ENCODE measurements at regions not wholly inside any gene's neighbourhood (a gene's known extent, or its start where the extent isn't known, plus 50 kb on each side); places are given as distances from the start of the nearest gene placed in this dataset.
"Not testable (repeated sequence)": the region's sequence is repeated elsewhere in the genome, so short reads cannot be mapped to it uniquely, and the experiment has no call there.

GRCh38 chr1:70490153-70490552 lies 79.1 kb downstream of the CTH start:
- DNase-seq: no peak

GRCh38 chr1:70495370-70495769 lies 84.3 kb downstream of the CTH start:
- no peak for DNase-seq

- DNase-seq: no peak
These were observed 85.1 kb downstream of the CTH start for GRCh38 chr1:70496181-70496580.

- no peak for DNase-seq
These were observed 86.1 kb downstream of the CTH start for GRCh38 chr1:70497152-70497551.

GRCh38 chr1:70498666-70499065 lies 87.6 kb downstream of the CTH start:
- no peak for DNase-seq

GRCh38 chr1:70499695-70500094 lies 88.6 kb downstream of the CTH start:
- no peak for DNase-seq

- no peak for DNase-seq
These were observed 92.3 kb downstream of the CTH start for GRCh38 chr1:70503358-70503757.

- DNase-seq: no peak
These were observed 93.2 kb downstream of the CTH start for GRCh38 chr1:70504176-70504820.

- DNase-seq: no peak
These were observed 93.7 kb downstream of the CTH start for GRCh38 chr1:70504821-70505193.

- DNase-seq: not testable (repeated sequence)
These were observed 96.9 kb downstream of the CTH start for GRCh38 chr1:70507991-70508390.

GRCh38 chr1:70509996-70510876 lies 99.2 kb downstream of the CTH start:
- DNase-seq: peak; percentile 46

GRCh38 chr1:70517444-70517843 lies 106.4 kb downstream of the CTH start:
- no peak for DNase-seq

GRCh38 chr1:70518106-70518505 lies 107.0 kb downstream of the CTH start:
- no peak for DNase-seq

- peak; percentile 2 for DNase-seq
These were observed 117.7 kb downstream of the CTH start for GRCh38 chr1:70528590-70529333.

- no peak for DNase-seq
These were observed 125.8 kb downstream of the CTH start for GRCh38 chr1:70536708-70537366.

- DNase-seq: no peak
These were observed 126.7 kb downstream of the CTH start for GRCh38 chr1:70537788-70538187.

- DNase-seq: no peak
These were observed 131.0 kb downstream of the CTH start for GRCh38 chr1:70542030-70542429.

- no peak for DNase-seq
These were observed 131.8 kb downstream of the CTH start for GRCh38 chr1:70542856-70543255.

GRCh38 chr1:70546726-70547125 lies 135.7 kb downstream of the CTH start:
- DNase-seq: no peak

GRCh38 chr1:70552662-70553566 lies 141.8 kb downstream of the CTH start:
- DNase-seq: no peak

GRCh38 chr1:70553567-70553956 lies 142.5 kb downstream of the CTH start:
- DNase-seq: no peak

GRCh38 chr1:70554341-70554740 lies 143.3 kb downstream of the CTH start:
- no peak for DNase-seq

Measured in CD4-positive, alpha-beta T cell treated with Interleukin-4 for 4 hours (primary cell).